GM12878 (cell line): ENCODE measurements at regions not wholly inside any gene's neighbourhood (a gene's known extent, or its start where the extent isn't known, plus 50 kb on each side); places are given as distances from the start of the nearest gene placed in this dataset.

Source experiments
- ATAC-seq: fragments of 200-7000 bp; cut with Tn5 transposase; 3 replicates; pipeline ENCODE4 v1.9.1; 2020; ENCODE audit warnings: mild to moderate bottlenecking, moderate library complexity
- BruUV-seq: library from RNA; stranded (reverse); fragments of 400-500 nt; replicated peaks from 2 replicates; lab custom pipeline; 2021; lab: Mats Ljungman, UMichigan
- CTCF ChIA-PET: fragments of 300-600 bp; sonication (Branson Sonifier 250); formaldehyde crosslinking; extraction: SDS; loops from one replicate; lab custom pipeline; 2021; ENCODE audit warnings: inconsistent platforms; lab: Yijun Ruan, JAX
- POLR2A ChIA-PET: fragments of 350-600 bp; formaldehyde crosslinking; extraction: SDS; loops from one replicate; lab custom pipeline; 2021; ENCODE audit warnings: inconsistent platforms; lab: Charles Lee
- RAD21 ChIA-PET: fragments of 300-600 bp; sonication (Branson Sonifier 250); formaldehyde crosslinking; loops from one replicate; lab custom pipeline; 2023; ENCODE audit warnings: antibody characterized with exemption; ENCODE audit not compliant: unreplicated experiment; lab: Charles Lee
- SMC1A ChIA-PET: fragments of 300-600 bp; sonication (Branson Sonifier 250); formaldehyde crosslinking; loops from one replicate; lab custom pipeline; 2023; ENCODE audit not compliant: unreplicated experiment, uncharacterized antibody; lab: Charles Lee
- DNase-seq: peaks from one replicate; pipeline ENCODE4 v3.0.0-alpha.2; 2011; ENCODE audit warnings: low read depth, low spot score
- FAIRE-seq: peaks from 3 replicates; lab custom pipeline; 2011; peaks lifted over from hg19 to GRCh38; lab: Jason Lieb, UNC
- H2AFZ ChIP-seq: 2 replicates; pipeline ENCODE4 v1.6.0; 2011; ENCODE audit warnings: low read depth, low read length, control low read depth; ENCODE audit not compliant: control insufficient read depth
- H3K27ac ChIP-seq: 2 replicates; pipeline ENCODE4 v1.5.1; 2011; ENCODE audit warnings: control low read depth; ENCODE audit not compliant: control insufficient read depth, insufficient read depth
- H3K27me3 ChIP-seq, 2 experiments: replicated peaks in 1 of 2; 2 replicates each; pipeline versions ENCODE4 v1.6.0 to v1.6.1; 2011; ENCODE audit warnings: low read length in 1 of 2; ENCODE audit not compliant: control insufficient read depth in 2 of 2, insufficient read depth in 2 of 2
- H3K36me3 ChIP-seq, 2 experiments: 2 replicates each; pipeline ENCODE4 v1.5.1; 2011; ENCODE audit warnings: low read length in 1 of 2; ENCODE audit not compliant: control insufficient read depth in 2 of 2, insufficient read depth in 2 of 2
- H3K4me1 ChIP-seq: 2 replicates; pipeline ENCODE4 v1.6.1; 2011; ENCODE audit warnings: mild to moderate bottlenecking, low read length, moderate library complexity, mixed read lengths; ENCODE audit not compliant: control insufficient read depth, insufficient read depth
- H3K4me2 ChIP-seq: 2 replicates; pipeline ENCODE4 v1.6.0; 2011; ENCODE audit warnings: control low read depth; ENCODE audit not compliant: control insufficient read depth, insufficient read depth
- H3K4me3 ChIP-seq: fragments of 200-600 bp; sonication (generic); 2 replicates; pipeline ENCODE4 v1.5.1; 2016
- H3K79me2 ChIP-seq: 2 replicates; pipeline ENCODE4 v1.6.0; 2011; ENCODE audit warnings: low read length; ENCODE audit not compliant: control insufficient read depth, insufficient read depth
- H3K9ac ChIP-seq: 2 replicates; pipeline ENCODE4 v1.8.0; 2011; ENCODE audit warnings: low read length, control low read depth, mixed read lengths; ENCODE audit not compliant: control insufficient read depth, insufficient read depth
- H3K9me3 ChIP-seq: replicated peaks from 3 replicates; pipeline ENCODE4 v1.5.1; 2011; ENCODE audit warnings: mild to moderate bottlenecking, low read length; ENCODE audit not compliant: control insufficient read depth, insufficient read depth
- H4K20me1 ChIP-seq: 2 replicates; pipeline ENCODE4 v1.6.0; 2011; ENCODE audit not compliant: control insufficient read depth, insufficient read depth
- BCLAF1 ChIP-seq: fragments of 450-650 bp; IDR thresholded peaks from 2 replicates; pipeline ENCODE4 v1.6.1; 2017; ENCODE audit warnings: antibody characterized with exemption, mild to moderate bottlenecking, moderate library complexity
- CTCF ChIP-seq, 3 experiments: IDR thresholded peaks in 2 of 3; conservative IDR thresholded peaks in 1 of 3; 2 replicates each; pipeline ENCODE4 v1.5.1; 2011; ENCODE audit warnings: low read depth in 3 of 3, low read length in 3 of 3, mild to moderate bottlenecking in 3 of 3, control low read depth in 2 of 3, moderate library complexity in 2 of 3, inconsistent platforms in 1 of 3, mixed read lengths in 1 of 3; ENCODE audit not compliant: control insufficient read depth in 2 of 3, insufficient read depth in 1 of 3; ENCODE audit errors: extremely low read depth in 1 of 3
- EZH2 ChIP-seq: IDR thresholded peaks from 2 replicates; pipeline ENCODE4 v1.6.1; 2012; ENCODE audit warnings: low read depth, mild to moderate bottlenecking, control low read depth, inconsistent platforms, low read length, borderline replicate concordance; ENCODE audit not compliant: control insufficient read depth
- ZBTB33 ChIP-seq: fragments of 450-650 bp; IDR thresholded peaks from 2 replicates; pipeline ENCODE4 v1.6.1; 2017; ENCODE audit warnings: mild to moderate bottlenecking
- WGBS: methylation state at CpG from one replicate; pipeline ENCODE4 v1.1.6; 2016; ENCODE audit warnings: low lambda C conversion rate; ENCODE audit not compliant: insufficient replicate concordance, insufficient coverage; ENCODE audit errors: missing lambda C conversion rate; 5-methylcytosine and 5-hydroxymethylcytosine counted together
- in situ Hi-C: fragments of 300-500 bp; cut with MboI; formaldehyde crosslinking; loops from 9 replicates; pipeline ENCODE4 v1.14.3; 2018; ENCODE audit warnings: mixed read lengths
- intact Hi-C: fragments of 100-400 bp; cut with micrococcal nuclease; formaldehyde crosslinking; loops from one replicate; pipeline ENCODE4 v1.14.2; 2022; ENCODE audit not compliant: unreplicated experiment

- H3K79me2 ChIP-seq = no peaks in the 10 kb centered on the region
- ChIA-PET CTCF (interaction anchor here (0.7 kb wide), 1 partner anchor 25 kb away, joined by 3 read pairs; no protein-coding TSS in a partner anchor), SMC1A (no interaction called here), POLR2A (no interaction called here), RAD21 (no interaction called here)
- ATAC-seq = no peak
- in situ Hi-C loops (no loop called here), intact Hi-C loops (no loop called here)
- H3K4me1 ChIP-seq = no peaks in the 10 kb centered on the region
- H3K9ac ChIP-seq = no peak overlapping the region
- no peaks in the 10 kb centered on the region for H4K20me1 ChIP-seq
- no peaks in the 10 kb centered on the region for H3K36me3 ChIP-seq
- no peak overlapping the region for H3K27ac ChIP-seq
- peaks cover 0 to 2% of the 10 kb centered on the region in 2 experiments; a peak in 2 of 4 replicates for H3K27me3 ChIP-seq
- WGBS = 51% methylated on average over 6 of the region's 6 CpGs
- no TSS peak for BruUV-seq
- no peak overlapping the region for H3K4me2 ChIP-seq
- no peak overlapping the region for H2AFZ ChIP-seq
- no peak for FAIRE-seq
- TF ChIP-seq BCLAF1 (no peak), CTCF (IDR thresholded peaks at IDR 0.05 in 2 of 3, conservative IDR thresholded peaks at IDR 0.05 in 1 of 3; ENCODE audit: control insufficient read depth in 2 of 3, extremely low read depth in 1 of 3, insufficient read depth in 1 of 3, low read depth in 3 of 3, low read length in 3 of 3) (no peak), EZH2 (no peak), ZBTB33 (no peak)
- H3K9me3 ChIP-seq = no peaks in the 10 kb centered on the region
- no peak overlapping the region for H3K4me3 ChIP-seq
- DNase-seq = no peak
Measured at GRCh38 chr16:81180578-81180977, 57.9 kb upstream of the BCO1 start.
